ENCODE measurements at regions not wholly inside any gene's neighbourhood (a gene's known extent, or its start where the extent isn't known, plus 50 kb on each side); places are given as distances from the start of the nearest gene placed in this dataset.
"Not testable (repeated sequence)": the region's sequence is repeated elsewhere in the genome, so short reads cannot be mapped to it uniquely, and the experiment has no call there.

GRCh38 chr4:14165222-14165920 lies 537.8 kb upstream of the BOD1L1 start:
- DNase-seq (ENCODE audit: low spot score), result no peak
- TF ChIP-seq, protein P1, sequence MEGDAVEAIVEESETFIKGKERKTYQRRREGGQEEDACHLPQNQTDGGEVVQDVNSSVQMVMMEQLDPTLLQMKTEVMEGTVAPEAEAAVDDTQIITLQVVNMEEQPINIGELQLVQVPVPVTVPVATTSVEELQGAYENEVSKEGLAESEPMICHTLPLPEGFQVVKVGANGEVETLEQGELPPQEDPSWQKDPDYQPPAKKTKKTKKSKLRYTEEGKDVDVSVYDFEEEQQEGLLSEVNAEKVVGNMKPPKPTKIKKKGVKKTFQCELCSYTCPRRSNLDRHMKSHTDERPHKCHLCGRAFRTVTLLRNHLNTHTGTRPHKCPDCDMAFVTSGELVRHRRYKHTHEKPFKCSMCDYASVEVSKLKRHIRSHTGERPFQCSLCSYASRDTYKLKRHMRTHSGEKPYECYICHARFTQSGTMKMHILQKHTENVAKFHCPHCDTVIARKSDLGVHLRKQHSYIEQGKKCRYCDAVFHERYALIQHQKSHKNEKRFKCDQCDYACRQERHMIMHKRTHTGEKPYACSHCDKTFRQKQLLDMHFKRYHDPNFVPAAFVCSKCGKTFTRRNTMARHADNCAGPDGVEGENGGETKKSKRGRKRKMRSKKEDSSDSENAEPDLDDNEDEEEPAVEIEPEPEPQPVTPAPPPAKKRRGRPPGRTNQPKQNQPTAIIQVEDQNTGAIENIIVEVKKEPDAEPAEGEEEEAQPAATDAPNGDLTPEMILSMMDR (IDR thresholded peaks at IDR 0.05), result no peak
- Histone ChIP-seq H3K27ac (no peak overlapping the region), H3K4me3 (no peak overlapping the region)

GRCh38 chr4:14167876-14168510 lies 540.5 kb upstream of the BOD1L1 start:
- no peak for DNase-seq (ENCODE audit: low spot score)
- no peak overlapping the region for H3K27ac ChIP-seq
- H3K4me3 ChIP-seq, result no peak overlapping the region
- TF ChIP-seq, protein P1 (IDR thresholded peaks at IDR 0.05), result no peak

DNA sequence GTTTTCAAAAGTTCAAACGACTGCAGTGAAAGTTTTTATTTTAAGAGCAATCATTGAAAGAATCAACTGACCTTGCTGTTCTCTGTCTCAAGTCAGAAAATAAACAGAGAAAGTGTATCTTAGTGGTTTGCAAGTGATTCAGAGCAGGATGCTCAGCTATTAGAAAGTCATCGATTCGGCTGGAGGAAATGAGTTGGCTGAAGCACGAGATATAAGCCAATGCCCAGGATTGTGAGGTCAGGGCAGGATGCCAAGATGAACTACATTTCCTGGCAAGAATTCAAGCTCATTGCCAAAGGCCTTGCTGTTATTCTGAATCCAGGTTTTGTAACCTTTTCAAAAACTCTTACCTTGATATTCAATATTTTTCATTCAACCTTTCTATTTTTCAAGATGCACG lies 541.4 kb upstream of the BOD1L1 start:
- H3K27ac ChIP-seq, result no peak overlapping the region
- H3K4me3 ChIP-seq, result no peak overlapping the region
- TF ChIP-seq, protein P1 (IDR thresholded peaks at IDR 0.05), result no peak
- no peak for DNase-seq (ENCODE audit: low spot score)

GRCh38 chr4:14169460-14169859 lies 541.9 kb upstream of the BOD1L1 start:
- Histone ChIP-seq H3K27ac (no peak overlapping the region), H3K4me3 (no peak overlapping the region)
- no peak for DNase-seq (ENCODE audit: low spot score)
- TF ChIP-seq, protein P1 (IDR thresholded peaks at IDR 0.05), result no peak

DNA sequence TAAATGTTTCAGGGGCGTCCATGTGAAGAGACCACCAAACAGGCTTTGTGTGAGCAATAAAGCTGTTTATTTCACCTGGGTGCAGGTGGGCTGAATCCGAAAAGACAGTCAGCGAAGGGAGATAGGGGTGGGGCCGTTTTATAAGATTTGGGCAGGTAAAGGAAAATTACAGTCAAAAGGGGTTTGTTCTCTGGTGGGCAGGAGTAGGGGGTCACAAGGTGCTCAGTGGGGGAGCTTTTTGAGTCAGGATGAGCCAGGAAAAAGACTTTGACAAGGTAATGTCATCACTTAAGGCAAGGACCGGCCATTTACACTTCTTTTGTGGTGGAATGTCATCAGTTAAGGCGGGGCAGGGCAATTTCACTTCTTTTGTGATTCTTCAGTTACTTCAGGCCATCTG lies 542.4 kb upstream of the BOD1L1 start:
- H3K27ac ChIP-seq; H3K4me3 ChIP-seq; DNase-seq (ENCODE audit: low spot score): not testable (repeated sequence)

DNA sequence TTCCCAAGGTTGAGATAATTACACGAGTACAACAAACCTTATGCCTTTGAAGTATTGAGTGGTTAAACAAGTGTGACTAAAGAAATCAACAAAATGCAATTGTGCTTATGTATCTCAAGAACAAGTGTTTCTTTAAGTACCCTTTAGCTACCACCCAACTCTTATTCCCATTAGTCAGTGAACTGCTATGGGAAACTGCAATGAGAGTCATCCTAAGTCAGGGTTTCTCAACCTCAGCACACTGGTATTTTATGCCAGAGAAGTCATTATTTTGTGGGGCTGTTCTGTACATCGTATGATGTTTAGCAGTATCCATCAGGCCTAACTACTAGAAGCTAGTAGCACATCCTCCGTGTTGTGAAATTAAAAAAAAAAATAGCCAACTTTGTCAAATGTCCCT lies 549.1 kb upstream of the BOD1L1 start:
- H3K27ac ChIP-seq, result no peak overlapping the region
- no peak overlapping the region for H3K4me3 ChIP-seq
- DNase-seq (ENCODE audit: low spot score), result no peak
- TF ChIP-seq, protein P1 (IDR thresholded peaks at IDR 0.05), result no peak

DNA sequence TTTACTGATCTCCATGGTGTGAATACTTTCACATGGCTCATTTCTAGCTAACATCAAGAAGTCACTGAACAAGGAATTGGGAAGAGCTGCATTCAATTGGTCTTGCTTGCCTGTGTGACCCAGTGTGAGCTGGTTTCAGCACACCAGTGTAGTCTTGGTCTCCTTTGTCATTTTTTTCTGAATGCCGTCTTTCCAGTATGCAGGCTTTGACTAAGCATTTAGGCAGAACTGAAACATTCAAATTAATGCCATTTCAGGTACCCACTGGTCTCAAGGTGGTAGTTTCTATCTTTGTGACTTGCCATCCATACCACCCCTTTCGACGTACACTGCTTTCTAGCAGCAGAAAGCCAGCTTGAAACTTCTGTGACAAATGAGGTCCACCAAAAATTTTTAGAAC lies 550.5 kb upstream of the BOD1L1 start:
- no peak overlapping the region for H3K27ac ChIP-seq
- TF ChIP-seq, protein P1 (IDR thresholded peaks at IDR 0.05), result no peak
- no peak overlapping the region for H3K4me3 ChIP-seq
- DNase-seq (ENCODE audit: low spot score), result no peak

All from coronary artery (tissue), 2 donors.